ENCODE measurements at regions not wholly inside any gene's neighbourhood (a gene's known extent, or its start where the extent isn't known, plus 50 kb on each side); places are given as distances from the start of the nearest gene placed in this dataset.

GRCh38 chr10:71908998-71909397 is 55.2 kb upstream of the CHST3 start:
- no peaks in the 10 kb centered on the region for H3K79me2 ChIP-seq (ENCODE audit: control insufficient read depth, insufficient read depth, low read length)
- SMC1A ChIA-PET (ENCODE audit: uncharacterized antibody, unreplicated experiment): interaction anchor here (0.7 to 1.5 kb wide), 2 partner anchors 140 to 1378 kb away, joined by 3 to 7 read pairs; no protein-coding TSS in a partner anchor
- H3K4me2 ChIP-seq (ENCODE audit: control insufficient read depth, insufficient read depth): peak overlapping the region; percentile 49
- peaks cover 13% of the 10 kb centered on the region for H3K4me1 ChIP-seq (ENCODE audit: control insufficient read depth, insufficient read depth, low read length)
- TF ChIP-seq JUND (IDR thresholded peaks at IDR 0.05; ENCODE audit: low read depth, low read length): no peak
- TF ChIP-seq ZNF622 (IDR thresholded peaks at IDR 0.05): no peak
- TF ChIP-seq NFYA (IDR thresholded peaks at IDR 0.05; ENCODE audit: borderline replicate concordance, low read depth, low read length): no peak
- TF ChIP-seq CREM (IDR thresholded peaks at IDR 0.05; ENCODE audit: low read depth): no peak
- no peak for TF ChIP-seq MAX (IDR thresholded peaks at IDR 0.05; ENCODE audit: low read depth, low read length)
- TF ChIP-seq POU2F2 (IDR thresholded peaks at IDR 0.05; ENCODE audit: borderline replicate concordance, low read depth, low read length): no peak
- no peak for TF ChIP-seq IRF4 (IDR thresholded peaks at IDR 0.05; ENCODE audit: low read depth, low read length)
- intact Hi-C loops (cut with micrococcal nuclease; ENCODE audit: unreplicated experiment) (no loop called here), in situ Hi-C loops (cut with MboI) (no loop called here)
- no peak overlapping the region for H3K9ac ChIP-seq (ENCODE audit: control insufficient read depth, insufficient read depth, low read length)
- RAD21 ChIA-PET (ENCODE audit: unreplicated experiment): interaction anchor here (1.9 kb wide), 1 partner anchor 140 kb away, joined by 9 read pairs; no protein-coding TSS in a partner anchor
- H3K36me3 ChIP-seq (ENCODE audit: control insufficient read depth in 2 of 2, insufficient read depth in 2 of 2, low read length in 1 of 2): no peaks in the 10 kb centered on the region
- FAIRE-seq: no peak
- CTCF ChIA-PET: interaction anchor here (1.0 to 2.7 kb wide), 4 partner anchors 9 to 139 kb away, joined by 3 to 16 read pairs (median 6); no protein-coding TSS in a partner anchor
- H3K4me3 ChIP-seq: no peak overlapping the region
- 51% methylated on average over 5 of the region's 5 CpGs for WGBS (ENCODE audit: insufficient coverage, insufficient replicate concordance, low lambda C conversion rate, missing lambda C conversion rate)
- POLR2A ChIA-PET: interaction anchor here (0.6 kb wide), 1 partner anchor 59 kb away, joined by 3 read pairs; no protein-coding TSS in a partner anchor
- H2AFZ ChIP-seq (ENCODE audit: control insufficient read depth, low read depth, low read length): peak overlapping the region; percentile 71
- no peaks in the 10 kb centered on the region for H3K9me3 ChIP-seq (replicated peaks; ENCODE audit: control insufficient read depth, insufficient read depth, low read length)
- no peak for DNase-seq (ENCODE audit: low read depth, low spot score)
- H3K27me3 ChIP-seq (replicated peaks in 1 of 2; ENCODE audit: control insufficient read depth in 2 of 2, insufficient read depth in 2 of 2, low read length in 1 of 2): no peaks in the 10 kb centered on the region
- no TSS peak for BruUV-seq (replicated peaks)
- H4K20me1 ChIP-seq (ENCODE audit: control insufficient read depth, insufficient read depth): no peaks in the 10 kb centered on the region
- no peak for ATAC-seq
- H3K27ac ChIP-seq (ENCODE audit: control insufficient read depth, insufficient read depth): peak overlapping the region; percentile 52

DNA sequence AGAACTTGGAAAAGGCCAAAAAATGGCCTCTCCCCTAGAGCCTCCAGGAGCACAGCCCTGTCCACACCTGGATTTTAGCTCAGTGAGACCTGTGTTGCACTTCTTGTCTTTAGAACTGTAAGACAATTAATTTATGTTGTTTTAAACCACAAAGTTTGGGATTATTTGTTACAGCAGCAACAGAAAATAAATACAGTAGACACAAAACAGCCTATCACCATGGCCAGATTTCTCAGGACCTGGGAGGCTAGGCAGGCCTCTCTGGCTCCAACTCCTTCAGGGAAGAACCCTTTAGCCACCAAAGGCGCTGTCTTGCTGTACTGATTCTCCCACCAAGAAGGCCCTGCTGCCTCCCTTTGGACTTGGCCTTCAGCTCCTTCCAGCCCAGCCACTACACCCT is 54.1 kb upstream of the PSAP start:
- ATAC-seq: no peak
- 92% methylated on average over 1 of the region's 1 CpG for WGBS (ENCODE audit: insufficient coverage, insufficient replicate concordance, low lambda C conversion rate, missing lambda C conversion rate)
- no peak for DNase-seq (ENCODE audit: low read depth, low spot score)
- H3K79me2 ChIP-seq (ENCODE audit: control insufficient read depth, insufficient read depth, low read length): no peaks in the 10 kb centered on the region
- no peaks in the 10 kb centered on the region for H4K20me1 ChIP-seq (ENCODE audit: control insufficient read depth, insufficient read depth)
- TF ChIP-seq RAD51 (IDR thresholded peaks at IDR 0.05) (no peak), POLR2AphosphoS2 (IDR thresholded peaks at IDR 0.05; ENCODE audit: low read depth, low read length) (no peak), DPF2 (IDR thresholded peaks at IDR 0.05) (no peak), CBX3 (IDR thresholded peaks at IDR 0.05; ENCODE audit: borderline replicate concordance, low read depth) (no peak), SP1 (IDR thresholded peaks at IDR 0.05; ENCODE audit: low read depth, low read length) (no peak), ZZZ3 (IDR thresholded peaks at IDR 0.05; ENCODE audit: control insufficient read depth, insufficient read length, low read depth) (no peak)
- in situ Hi-C loops (cut with MboI) (no loop called here), intact Hi-C loops (cut with micrococcal nuclease; ENCODE audit: unreplicated experiment) (no loop called here)
- ChIA-PET POLR2A (no interaction called here), CTCF (interaction anchor here (2.0 to 2.9 kb wide), 2 partner anchors 9 to 143 kb away, joined by 10 to 13 read pairs; no protein-coding TSS in a partner anchor), RAD21 (ENCODE audit: unreplicated experiment) (interaction anchor here (1.3 kb wide), 1 partner anchor 143 kb away, joined by 4 read pairs; no protein-coding TSS in a partner anchor), SMC1A (ENCODE audit: uncharacterized antibody, unreplicated experiment) (interaction anchor here (1.4 to 1.5 kb wide), 2 partner anchors 9 to 143 kb away, joined by 4 read pairs; no protein-coding TSS in a partner anchor)
- no peak overlapping the region for H3K4me3 ChIP-seq
- no peak overlapping the region for H3K9ac ChIP-seq (ENCODE audit: control insufficient read depth, insufficient read depth, low read length)
- no peak overlapping the region for H2AFZ ChIP-seq (ENCODE audit: control insufficient read depth, low read depth, low read length)
- no peaks in the 10 kb centered on the region for H3K9me3 ChIP-seq (replicated peaks; ENCODE audit: control insufficient read depth, insufficient read depth, low read length)
- peaks cover 13% of the 10 kb centered on the region for H3K4me1 ChIP-seq (ENCODE audit: control insufficient read depth, insufficient read depth, low read length)
- FAIRE-seq: no peak
- H3K27me3 ChIP-seq (replicated peaks in 1 of 2; ENCODE audit: control insufficient read depth in 2 of 2, insufficient read depth in 2 of 2, low read length in 1 of 2): no peaks in the 10 kb centered on the region
- BruUV-seq (replicated peaks): no TSS peak
- H3K4me2 ChIP-seq (ENCODE audit: control insufficient read depth, insufficient read depth): no peak overlapping the region
- H3K27ac ChIP-seq (ENCODE audit: control insufficient read depth, insufficient read depth): no peak overlapping the region
- no peaks in the 10 kb centered on the region for H3K36me3 ChIP-seq (ENCODE audit: control insufficient read depth in 2 of 2, insufficient read depth in 2 of 2, low read length in 1 of 2)
